GM12878 (cell line): ENCODE measurements at regions not wholly inside any gene's neighbourhood (a gene's known extent, or its start where the extent isn't known, plus 50 kb on each side); places are given as distances from the start of the nearest gene placed in this dataset.

ENCODE experiments used
- ATAC-seq: fragments of 200-7000 bp; cut with Tn5 transposase; 3 replicates; pipeline ENCODE4 v1.9.1; 2020; ENCODE audit warnings: mild to moderate bottlenecking, moderate library complexity
- BruUV-seq: library from RNA; stranded (reverse); fragments of 400-500 nt; replicated peaks from 2 replicates; lab custom pipeline; 2021; lab: Mats Ljungman, UMichigan
- CTCF ChIA-PET: fragments of 300-600 bp; sonication (Branson Sonifier 250); formaldehyde crosslinking; extraction: SDS; loops from one replicate; lab custom pipeline; 2021; ENCODE audit warnings: inconsistent platforms; lab: Yijun Ruan, JAX
- POLR2A ChIA-PET: fragments of 350-600 bp; formaldehyde crosslinking; extraction: SDS; loops from one replicate; lab custom pipeline; 2021; ENCODE audit warnings: inconsistent platforms; lab: Charles Lee
- RAD21 ChIA-PET: fragments of 300-600 bp; sonication (Branson Sonifier 250); formaldehyde crosslinking; loops from one replicate; lab custom pipeline; 2023; ENCODE audit warnings: antibody characterized with exemption; ENCODE audit not compliant: unreplicated experiment; lab: Charles Lee
- SMC1A ChIA-PET: fragments of 300-600 bp; sonication (Branson Sonifier 250); formaldehyde crosslinking; loops from one replicate; lab custom pipeline; 2023; ENCODE audit not compliant: unreplicated experiment, uncharacterized antibody; lab: Charles Lee
- DNase-seq: peaks from one replicate; pipeline ENCODE4 v3.0.0-alpha.2; 2011; ENCODE audit warnings: low read depth, low spot score
- FAIRE-seq: peaks from 3 replicates; lab custom pipeline; 2011; peaks lifted over from hg19 to GRCh38; lab: Jason Lieb, UNC
- H2AFZ ChIP-seq: 2 replicates; pipeline ENCODE4 v1.6.0; 2011; ENCODE audit warnings: low read depth, low read length, control low read depth; ENCODE audit not compliant: control insufficient read depth
- H3K27ac ChIP-seq: 2 replicates; pipeline ENCODE4 v1.5.1; 2011; ENCODE audit warnings: control low read depth; ENCODE audit not compliant: control insufficient read depth, insufficient read depth
- H3K27me3 ChIP-seq, 2 experiments: replicated peaks in 1 of 2; 2 replicates each; pipeline versions ENCODE4 v1.6.0 to v1.6.1; 2011; ENCODE audit warnings: low read length in 1 of 2; ENCODE audit not compliant: control insufficient read depth in 2 of 2, insufficient read depth in 2 of 2
- H3K36me3 ChIP-seq, 2 experiments: 2 replicates each; pipeline ENCODE4 v1.5.1; 2011; ENCODE audit warnings: low read length in 1 of 2; ENCODE audit not compliant: control insufficient read depth in 2 of 2, insufficient read depth in 2 of 2
- H3K4me1 ChIP-seq: 2 replicates; pipeline ENCODE4 v1.6.1; 2011; ENCODE audit warnings: mild to moderate bottlenecking, low read length, moderate library complexity, mixed read lengths; ENCODE audit not compliant: control insufficient read depth, insufficient read depth
- H3K4me2 ChIP-seq: 2 replicates; pipeline ENCODE4 v1.6.0; 2011; ENCODE audit warnings: control low read depth; ENCODE audit not compliant: control insufficient read depth, insufficient read depth
- H3K4me3 ChIP-seq: fragments of 200-600 bp; sonication (generic); 2 replicates; pipeline ENCODE4 v1.5.1; 2016
- H3K79me2 ChIP-seq: 2 replicates; pipeline ENCODE4 v1.6.0; 2011; ENCODE audit warnings: low read length; ENCODE audit not compliant: control insufficient read depth, insufficient read depth
- H3K9ac ChIP-seq: 2 replicates; pipeline ENCODE4 v1.8.0; 2011; ENCODE audit warnings: low read length, control low read depth, mixed read lengths; ENCODE audit not compliant: control insufficient read depth, insufficient read depth
- H3K9me3 ChIP-seq: replicated peaks from 3 replicates; pipeline ENCODE4 v1.5.1; 2011; ENCODE audit warnings: mild to moderate bottlenecking, low read length; ENCODE audit not compliant: control insufficient read depth, insufficient read depth
- H4K20me1 ChIP-seq: 2 replicates; pipeline ENCODE4 v1.6.0; 2011; ENCODE audit not compliant: control insufficient read depth, insufficient read depth
- CBX3 ChIP-seq: fragments of 200-600 bp; sonication (generic); IDR thresholded peaks from 2 replicates; pipeline ENCODE4 v1.6.1; 2016; ENCODE audit warnings: low read depth, borderline replicate concordance
- CREB1 ChIP-seq: IDR thresholded peaks from 2 replicates; pipeline ENCODE4 v1.6.1; 2012; ENCODE audit warnings: low read depth, mild to moderate bottlenecking, inconsistent platforms
- E2F4 ChIP-seq: IDR thresholded peaks from 2 replicates; pipeline ENCODE4 v1.6.1; 2012; ENCODE audit warnings: low read depth, low read length, improper control_type of control experiment
- HDAC6 ChIP-seq: fragments of 200-600 bp; sonication (generic); IDR thresholded peaks from one replicate; pipeline ENCODE4 v1.8.0; 2017; ENCODE audit warnings: antibody characterized with exemption; ENCODE audit not compliant: unreplicated experiment
- RELB ChIP-seq: fragments of 450-650 bp; IDR thresholded peaks from 2 replicates; pipeline ENCODE4 v1.6.1; 2017; ENCODE audit warnings: low read depth, mild to moderate bottlenecking, moderate library complexity
- SMAD1 ChIP-seq: fragments of 450-650 bp; IDR thresholded peaks from 2 replicates; pipeline ENCODE4 v1.6.1; 2018; ENCODE audit warnings: mild to moderate bottlenecking, low read depth; ENCODE audit not compliant: partially characterized antibody
- SMAD5 ChIP-seq: IDR thresholded peaks from 2 replicates; pipeline ENCODE4 v1.6.1; 2016; ENCODE audit warnings: antibody characterized with exemption, low read depth
- SUZ12 ChIP-seq: fragments of 200-600 bp; sonication (generic); IDR thresholded peaks from one replicate; pipeline ENCODE4 v1.6.1; 2018; ENCODE audit warnings: antibody characterized with exemption, mild to moderate bottlenecking; ENCODE audit not compliant: unreplicated experiment
- TCF12 ChIP-seq: IDR thresholded peaks from 2 replicates; pipeline ENCODE4 v1.6.1; 2011; ENCODE audit warnings: low read depth, mild to moderate bottlenecking, low read length
- USF1 ChIP-seq: IDR thresholded peaks from 2 replicates; pipeline ENCODE4 v1.6.1; 2011; ENCODE audit warnings: borderline replicate concordance, low read depth, mild to moderate bottlenecking, moderate library complexity, mixed read lengths, low read length; ENCODE audit not compliant: insufficient read depth; ENCODE audit errors: extremely low read length
- YBX1 ChIP-seq: fragments of 450-650 bp; IDR thresholded peaks from 2 replicates; pipeline ENCODE4 v1.6.1; 2016; ENCODE audit warnings: antibody characterized with exemption
- ZNF217 ChIP-seq: fragments of 450-650 bp; IDR thresholded peaks from 2 replicates; pipeline ENCODE4 v1.6.1; 2017; ENCODE audit warnings: antibody characterized with exemption, mild to moderate bottlenecking
- WGBS: methylation state at CpG from one replicate; pipeline ENCODE4 v1.1.6; 2016; ENCODE audit warnings: low lambda C conversion rate; ENCODE audit not compliant: insufficient replicate concordance, insufficient coverage; ENCODE audit errors: missing lambda C conversion rate; 5-methylcytosine and 5-hydroxymethylcytosine counted together
- in situ Hi-C: fragments of 300-500 bp; cut with MboI; formaldehyde crosslinking; loops from 9 replicates; pipeline ENCODE4 v1.14.3; 2018; ENCODE audit warnings: mixed read lengths
- intact Hi-C: fragments of 100-400 bp; cut with micrococcal nuclease; formaldehyde crosslinking; loops from one replicate; pipeline ENCODE4 v1.14.2; 2022; ENCODE audit not compliant: unreplicated experiment

- in situ Hi-C loops, result no loop called here
- TF ChIP-seq SMAD1 (no peak), CBX3 (no peak), CREB1 (no peak), YBX1 (no peak), RELB (no peak), SUZ12 (no peak), USF1 (no peak), E2F4 (no peak), SMAD5 (no peak), TCF12 (no peak), HDAC6 (no peak), ZNF217 (no peak)
- whole genome bisulfite sequencing, result 2% methylated on average over 8 of the region's 8 CpGs
These were observed 214.5 kb upstream of the CAMK1G start for GRCh38 chr1:209368864-209369598.

More at GRCh38 chr1:209368864-209369598, 214.5 kb upstream of the CAMK1G start:
- FAIRE-seq (no peak), DNase-seq (no peak), ATAC-seq (no peak)
- no peak overlapping the region for H2AFZ ChIP-seq
- H3K36me3 ChIP-seq, result no peaks in the 10 kb centered on the region
- no peak overlapping the region for H3K4me3 ChIP-seq
- no peak overlapping the region for H3K4me2 ChIP-seq
- no peaks in the 10 kb centered on the region for H4K20me1 ChIP-seq
- BruUV-seq, result no TSS peak
- no peak overlapping the region for H3K9ac ChIP-seq
- ChIA-PET RAD21 (interaction anchor here (1.1 kb wide), 1 partner anchor 24 kb away, joined by 3 read pairs; no protein-coding TSS in a partner anchor), POLR2A (no interaction called here), SMC1A (no interaction called here), CTCF (interaction anchor here (1.1 kb wide), 1 partner anchor 12 kb away, joined by 3 read pairs; no protein-coding TSS in a partner anchor)
- H3K27ac ChIP-seq, result no peak overlapping the region
- H3K79me2 ChIP-seq, result no peaks in the 10 kb centered on the region
- intact Hi-C loops, result no loop called here
- H3K9me3 ChIP-seq, result no peaks in the 10 kb centered on the region
- H3K27me3 ChIP-seq, result no peaks in the 10 kb centered on the region; a peak in 2 of 4 replicates
- H3K4me1 ChIP-seq, result no peaks in the 10 kb centered on the region
